ENCODE measurements at regions not wholly inside any gene's neighbourhood (a gene's known extent, or its start where the extent isn't known, plus 50 kb on each side); places are given as distances from the start of the nearest gene placed in this dataset.

DNA sequence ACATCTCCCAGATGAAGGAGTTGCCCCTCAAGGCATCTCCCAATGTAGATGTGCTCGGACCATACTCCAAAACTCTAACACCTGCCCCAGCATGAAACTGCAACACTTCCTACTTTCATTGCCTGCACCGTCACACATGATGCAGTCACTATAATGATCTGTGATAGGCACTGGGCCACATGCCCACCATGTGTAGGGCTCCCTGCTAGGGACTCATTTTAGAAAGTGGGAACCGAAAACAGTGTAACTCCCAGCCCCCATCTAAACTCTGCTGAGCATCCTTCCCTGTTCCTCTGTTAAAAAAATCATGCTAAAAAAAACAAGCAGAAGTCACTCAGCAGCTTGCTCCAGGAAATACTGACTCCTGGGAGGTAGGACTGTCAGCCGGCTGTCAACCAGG, 496.1 kb upstream of the RAB6C start:
- TF ChIP-seq, protein P1, sequence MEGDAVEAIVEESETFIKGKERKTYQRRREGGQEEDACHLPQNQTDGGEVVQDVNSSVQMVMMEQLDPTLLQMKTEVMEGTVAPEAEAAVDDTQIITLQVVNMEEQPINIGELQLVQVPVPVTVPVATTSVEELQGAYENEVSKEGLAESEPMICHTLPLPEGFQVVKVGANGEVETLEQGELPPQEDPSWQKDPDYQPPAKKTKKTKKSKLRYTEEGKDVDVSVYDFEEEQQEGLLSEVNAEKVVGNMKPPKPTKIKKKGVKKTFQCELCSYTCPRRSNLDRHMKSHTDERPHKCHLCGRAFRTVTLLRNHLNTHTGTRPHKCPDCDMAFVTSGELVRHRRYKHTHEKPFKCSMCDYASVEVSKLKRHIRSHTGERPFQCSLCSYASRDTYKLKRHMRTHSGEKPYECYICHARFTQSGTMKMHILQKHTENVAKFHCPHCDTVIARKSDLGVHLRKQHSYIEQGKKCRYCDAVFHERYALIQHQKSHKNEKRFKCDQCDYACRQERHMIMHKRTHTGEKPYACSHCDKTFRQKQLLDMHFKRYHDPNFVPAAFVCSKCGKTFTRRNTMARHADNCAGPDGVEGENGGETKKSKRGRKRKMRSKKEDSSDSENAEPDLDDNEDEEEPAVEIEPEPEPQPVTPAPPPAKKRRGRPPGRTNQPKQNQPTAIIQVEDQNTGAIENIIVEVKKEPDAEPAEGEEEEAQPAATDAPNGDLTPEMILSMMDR (IDR thresholded peaks at IDR 0.05; ENCODE audit: extremely low read depth in 1 of 2, insufficient read depth in 1 of 2, low read depth in 1 of 2, low read length in 2 of 2): no peak
- TF ChIP-seq, protein P2, sequence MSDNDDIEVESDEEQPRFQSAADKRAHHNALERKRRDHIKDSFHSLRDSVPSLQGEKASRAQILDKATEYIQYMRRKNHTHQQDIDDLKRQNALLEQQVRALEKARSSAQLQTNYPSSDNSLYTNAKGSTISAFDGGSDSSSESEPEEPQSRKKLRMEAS (IDR thresholded peaks at IDR 0.05; ENCODE audit: insufficient read depth, insufficient read length): no peak
- no peak for TF ChIP-seq POLR2A (IDR thresholded peaks at IDR 0.05; ENCODE audit: low read depth, low read length)
- TF ChIP-seq EZH2 (IDR thresholded peaks at IDR 0.05; ENCODE audit: borderline replicate concordance, low read depth, low read length, severe bottlenecking): no peak
- no peak for TF ChIP-seq POLR2AphosphoS5 (IDR thresholded peaks at IDR 0.05; ENCODE audit: insufficient read depth, low read depth, low read length)
- no peak for TF ChIP-seq FOS (IDR thresholded peaks at IDR 0.05; ENCODE audit: borderline replicate concordance, insufficient read depth, low read length)
- TF ChIP-seq GATA2 (IDR thresholded peaks at IDR 0.05; ENCODE audit: insufficient read depth, insufficient read length, low read depth, low read length): no peak
